Psoas muscle (tissue), 7 donors: ENCODE measurements at regions not wholly inside any gene's neighbourhood (a gene's known extent, or its start where the extent isn't known, plus 50 kb on each side); places are given as distances from the start of the nearest gene placed in this dataset.

Experiments used
- ATAC-seq, 4 donors: fragments of 200-7000 bp; cut with Tn5 transposase; one replicate each; pipeline ENCODE4 v1.9.1; 2020; ENCODE audit warnings: moderate library complexity in 3 of 4, mild to moderate bottlenecking in 2 of 4
- DNase-seq, 2 donors: peaks; one replicate each; pipeline ENCODE4 v3.0.0-alpha.2; 2020
- H3K27ac ChIP-seq: fragments of 200-600 bp; one replicate; pipeline ENCODE4 v1.8.0; 2022
- H3K27me3 ChIP-seq, 3 donors: fragments of 200-600 bp in 1 of 3; one replicate each; pipeline versions ENCODE4 v1.6.1 to v1.8.0; 2013 to 2022; ENCODE audit warnings: low read length in 2 of 3, mild to moderate bottlenecking in 2 of 3, moderate library complexity in 1 of 3; ENCODE audit not compliant: insufficient read depth in 3 of 3
- H3K36me3 ChIP-seq, 2 donors: fragments of 200-600 bp in 1 of 2; one replicate each; pipeline versions ENCODE4 v1.6.1 to v1.8.0; 2013 to 2022; ENCODE audit warnings: low read depth in 1 of 2, mild to moderate bottlenecking in 1 of 2, moderate library complexity in 1 of 2; ENCODE audit not compliant: insufficient read depth in 1 of 2
- H3K4me1 ChIP-seq: fragments of 200-600 bp; one replicate; pipeline ENCODE4 v1.8.0; 2022
- H3K4me3 ChIP-seq: fragments of 200-600 bp; one replicate; pipeline ENCODE4 v1.8.0; 2022; ENCODE audit warnings: mild to moderate bottlenecking
- H3K9me3 ChIP-seq: fragments of 200-600 bp; one replicate; pipeline ENCODE4 v1.8.0; 2022
- WGBS, 3 donors: extraction: QIAGEN DNeasy Blood & Tissue Kit; methylation state at CpG; one replicate each; pipeline versions ENCODE4 v1.1.6 to v1.1.7; 2013; 5-methylcytosine and 5-hydroxymethylcytosine counted together
- intact Hi-C, 2 donors: fragments of 100-400 bp; cut with DNase I; formaldehyde crosslinking; loops; one replicate each; pipeline versions ENCODE4 v1.11.0 to v1.14.2; 2022
- TF ChIP-seq, protein P1 (sequence below): fragments of 200-600 bp; IDR thresholded peaks from one replicate; pipeline ENCODE4 v1.8.0; 2022; ENCODE audit warnings: antibody characterized with exemption
- donor health status: healthy with polysubstance abuse.
- donor health status: DM: no; HTN: no; CAD: no; lungs with moderate emphysema.
- donor health status: Bipolar disorder and iron deficiency.
- donor health status: healthy.
- donor health status: DM: yes; HTN: yes; CAD: no.
- donor health status: DM: no; HTN: no; CAD: no.
- donor health status: DM: yes; HTN: yes; CAD: no.

DNA sequence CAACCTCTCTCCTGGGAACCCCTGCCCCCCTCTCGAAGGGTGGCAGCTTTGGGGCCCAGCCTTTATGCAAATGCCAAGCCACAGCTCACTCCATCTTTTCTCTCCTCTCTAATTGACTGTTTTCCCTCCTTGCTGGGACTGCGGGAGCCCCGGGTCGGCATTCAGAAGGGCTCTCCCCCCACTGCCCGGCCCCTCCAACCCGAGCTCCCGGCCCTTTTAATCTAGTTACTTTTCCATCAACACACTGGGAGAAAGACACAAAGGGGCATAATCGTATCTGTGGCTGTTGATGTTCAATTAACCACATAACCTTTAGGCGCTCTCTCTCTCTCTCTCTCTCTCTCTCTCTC is 95.4 kb downstream of the INHBB start:
- WGBS, 3 donors: 81 to 86% (median 83%) methylated on average over 9 of the region's 9 CpGs
- H3K4me3 ChIP-seq: no peak overlapping the region
- H3K36me3 ChIP-seq: no peaks in the 10 kb centered on the region
- no peaks in the 10 kb centered on the region for H3K9me3 ChIP-seq
- no peak overlapping the region for H3K27ac ChIP-seq
- ATAC-seq (no peak), DNase-seq (no peak)
- TF ChIP-seq, protein P1, sequence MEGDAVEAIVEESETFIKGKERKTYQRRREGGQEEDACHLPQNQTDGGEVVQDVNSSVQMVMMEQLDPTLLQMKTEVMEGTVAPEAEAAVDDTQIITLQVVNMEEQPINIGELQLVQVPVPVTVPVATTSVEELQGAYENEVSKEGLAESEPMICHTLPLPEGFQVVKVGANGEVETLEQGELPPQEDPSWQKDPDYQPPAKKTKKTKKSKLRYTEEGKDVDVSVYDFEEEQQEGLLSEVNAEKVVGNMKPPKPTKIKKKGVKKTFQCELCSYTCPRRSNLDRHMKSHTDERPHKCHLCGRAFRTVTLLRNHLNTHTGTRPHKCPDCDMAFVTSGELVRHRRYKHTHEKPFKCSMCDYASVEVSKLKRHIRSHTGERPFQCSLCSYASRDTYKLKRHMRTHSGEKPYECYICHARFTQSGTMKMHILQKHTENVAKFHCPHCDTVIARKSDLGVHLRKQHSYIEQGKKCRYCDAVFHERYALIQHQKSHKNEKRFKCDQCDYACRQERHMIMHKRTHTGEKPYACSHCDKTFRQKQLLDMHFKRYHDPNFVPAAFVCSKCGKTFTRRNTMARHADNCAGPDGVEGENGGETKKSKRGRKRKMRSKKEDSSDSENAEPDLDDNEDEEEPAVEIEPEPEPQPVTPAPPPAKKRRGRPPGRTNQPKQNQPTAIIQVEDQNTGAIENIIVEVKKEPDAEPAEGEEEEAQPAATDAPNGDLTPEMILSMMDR: no peak
- intact Hi-C loops: no loop called here
- H3K27me3 ChIP-seq: peaks cover 0 to 19% (median 5%) of the 10 kb centered on the region in 3 donors
- peaks cover 3% of the 10 kb centered on the region for H3K4me1 ChIP-seq

DNA sequence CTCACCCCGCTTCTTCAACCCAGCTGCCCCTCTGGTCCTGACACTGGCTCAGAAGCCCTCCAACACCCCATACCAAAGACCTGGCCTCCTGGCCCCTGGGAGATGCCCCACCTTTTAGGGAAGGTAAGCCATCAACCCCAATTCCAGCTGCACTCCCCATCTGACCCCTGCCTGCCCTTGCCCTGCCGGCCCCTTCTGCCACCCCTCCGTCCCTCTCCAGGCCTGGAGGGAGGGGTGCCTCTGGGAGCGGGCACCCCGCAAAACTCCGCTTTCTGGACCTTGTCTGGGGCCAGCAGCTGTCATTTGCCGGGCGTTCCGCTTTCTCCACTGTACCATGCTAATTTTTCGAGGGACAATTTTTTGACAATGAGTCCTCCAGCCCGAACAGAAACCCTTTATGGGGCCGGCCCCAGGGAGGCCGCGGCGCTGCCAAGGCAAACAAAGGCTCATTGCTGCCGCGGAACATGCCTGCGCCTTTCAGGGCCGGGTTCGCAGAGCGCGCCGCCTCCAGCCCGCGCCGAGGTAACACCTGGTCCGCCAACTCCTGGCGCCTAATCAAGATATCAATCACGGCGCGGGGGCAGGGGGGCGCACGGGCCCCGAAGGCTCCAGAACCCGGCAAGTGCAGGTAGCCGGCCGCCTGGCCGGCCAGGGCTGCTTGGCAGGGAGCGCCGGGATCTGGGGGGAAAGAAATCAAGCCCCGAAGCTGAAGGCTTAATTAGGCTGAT is 96.0 kb downstream of the INHBB start:
- peak; percentile 46 to 77 (median 56) for ATAC-seq
- peak overlapping the region; percentile 59 for H3K4me3 ChIP-seq
- H3K27me3 ChIP-seq: peaks cover 0 to 19% (median 5%) of the 10 kb centered on the region in 3 donors
- no peaks in the 10 kb centered on the region for H3K9me3 ChIP-seq
- intact Hi-C loops: no loop called here
- H3K4me1 ChIP-seq: peaks cover 3% of the 10 kb centered on the region
- 5 to 6% (median 5%) methylated on average over 41 of the region's 41 CpGs for WGBS, 3 donors
- DNase-seq: no peak
- TF ChIP-seq, protein P1: no peak
- no peaks in the 10 kb centered on the region for H3K36me3 ChIP-seq
- H3K27ac ChIP-seq: no peak overlapping the region

DNA sequence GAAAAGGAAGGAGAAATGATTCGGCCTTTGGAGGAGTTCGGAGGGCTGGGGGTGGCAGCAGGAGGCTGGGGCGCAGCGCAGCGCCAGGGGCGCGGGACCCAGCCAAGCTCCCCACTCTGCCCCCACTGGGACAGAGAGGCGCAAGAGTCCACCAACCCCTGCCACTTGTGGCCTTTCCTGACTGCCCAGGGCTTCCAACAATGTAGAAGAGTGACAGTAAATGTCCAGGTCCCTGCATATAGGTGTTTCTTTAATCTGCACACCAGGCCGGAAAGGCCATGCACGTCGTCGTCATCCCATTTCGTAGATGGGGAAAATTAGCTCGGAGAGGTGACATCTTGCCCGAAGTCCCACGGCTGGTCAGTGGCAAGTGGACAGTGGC is 96.6 kb downstream of the INHBB start:
- 30 to 47% (median 37%) methylated on average over 16 of the region's 16 CpGs for WGBS, 3 donors
- TF ChIP-seq, protein P1: no peak
- H3K9me3 ChIP-seq: no peaks in the 10 kb centered on the region
- DNase-seq (no peak), ATAC-seq (peak in 1 of 4 donors; percentile 14)
- peaks cover 0 to 19% (median 5%) of the 10 kb centered on the region in 3 donors for H3K27me3 ChIP-seq
- intact Hi-C loops: no loop called here
- H3K36me3 ChIP-seq: no peaks in the 10 kb centered on the region
- H3K4me3 ChIP-seq: peak overlapping the region; percentile 59
- H3K27ac ChIP-seq: no peak overlapping the region
- H3K4me1 ChIP-seq: peaks cover 3% of the 10 kb centered on the region

DNA sequence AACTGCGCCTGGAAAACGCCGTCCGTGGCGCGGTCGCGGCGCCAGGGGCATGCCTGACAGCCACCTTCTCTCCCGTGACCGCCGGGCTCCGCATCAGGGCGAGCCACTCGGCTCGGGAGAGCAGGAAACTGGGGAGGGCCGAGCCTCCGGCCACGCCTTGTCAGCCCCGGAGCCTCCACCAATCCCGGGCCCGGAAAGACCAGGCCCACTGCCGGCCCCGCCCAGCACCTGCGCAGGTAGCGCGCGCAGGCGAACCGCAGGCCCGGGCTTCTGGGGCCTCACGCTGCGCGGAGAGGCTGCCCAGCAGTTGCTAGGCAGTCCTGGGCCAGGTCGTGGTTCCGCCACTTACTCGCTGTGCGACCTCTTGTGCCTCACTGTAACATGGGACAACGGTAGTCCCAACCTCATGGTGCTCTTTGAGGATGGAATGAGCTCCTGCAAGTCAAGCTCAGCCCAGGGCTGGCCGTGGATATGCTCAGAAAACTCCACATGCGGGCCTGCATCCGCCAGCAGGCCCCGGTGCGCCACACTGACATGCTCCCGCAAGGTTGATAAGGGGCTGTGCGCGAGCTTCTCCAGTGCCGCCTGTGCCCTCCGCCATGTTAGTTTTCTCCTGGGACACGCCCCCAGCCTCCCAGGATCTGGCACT is 97.1 kb downstream of the INHBB start:
- no peak for DNase-seq
- TF ChIP-seq, protein P1: no peak
- Histone ChIP-seq H3K4me3 (peak overlapping the region; percentile 59), H3K36me3 (no peaks in the 10 kb centered on the region), H3K27ac (no peak overlapping the region), H3K9me3 (no peaks in the 10 kb centered on the region), H3K4me1 (peaks cover 3% of the 10 kb centered on the region), H3K27me3 (peaks cover 0 to 19% (median 5%) of the 10 kb centered on the region in 3 donors)
- ATAC-seq: peak in 1 of 4 donors; percentile 8
- 56 to 73% (median 57%) methylated on average over 50 of the region's 50 CpGs for WGBS, 3 donors
- intact Hi-C loops: no loop called here
